MM.1S (cell line): ENCODE measurements at regions not wholly inside any gene's neighbourhood (a gene's known extent, or its start where the extent isn't known, plus 50 kb on each side); places are given as distances from the start of the nearest gene placed in this dataset.

ENCODE experiments used
- DNase-seq: peaks from one replicate; pipeline ENCODE4 v3.0.0-alpha.2; 2015
- H2AFZ ChIP-seq: fragments of 300-600 bp; sonication (generic); 2 replicates; pipeline ENCODE4 v1.6.0; 2016; ENCODE audit warnings: antibody characterized with exemption, low read length
- H3F3A ChIP-seq: fragments of 300-600 bp; sonication (generic); 2 replicates; pipeline ENCODE4 v1.6.1; 2016; ENCODE audit warnings: mild to moderate bottlenecking, antibody characterized with exemption, low read length, moderate library complexity, mixed read lengths; ENCODE audit not compliant: insufficient read depth
- H3K27ac ChIP-seq: fragments of 300-600 bp; sonication (generic); 2 replicates; pipeline ENCODE4 v1.5.1; 2016; ENCODE audit warnings: mild to moderate bottlenecking, low read length
- H3K27me3 ChIP-seq: fragments of 300-600 bp; sonication (generic); replicated peaks from 2 replicates; pipeline ENCODE4 v1.6.0; 2016; ENCODE audit warnings: low read length; ENCODE audit not compliant: insufficient read depth
- H3K36me3 ChIP-seq: fragments of 300-600 bp; sonication (generic); replicated peaks from 2 replicates; pipeline ENCODE4 v1.6.1; 2016; ENCODE audit warnings: mild to moderate bottlenecking, low read length, mixed read lengths; ENCODE audit not compliant: insufficient read depth
- H3K4me1 ChIP-seq: fragments of 300-600 bp; sonication (generic); 2 replicates; pipeline ENCODE4 v1.6.1; 2016; ENCODE audit warnings: low read length, mixed read lengths
- H3K4me2 ChIP-seq: fragments of 300-600 bp; sonication (generic); 2 replicates; pipeline ENCODE4 v1.6.0; 2016; ENCODE audit warnings: low read depth, low read length
- H3K4me3 ChIP-seq: fragments of 300-600 bp; sonication (generic); 2 replicates; pipeline ENCODE4 v1.5.1; 2016; ENCODE audit warnings: low read length, mixed read lengths
- H3K79me2 ChIP-seq: fragments of 300-600 bp; sonication (generic); 2 replicates; pipeline ENCODE4 v1.6.1; 2016; ENCODE audit warnings: mixed run types, low read length, mixed read lengths
- H3K9ac ChIP-seq: fragments of 300-600 bp; sonication (generic); 2 replicates; pipeline ENCODE4 v1.6.1; 2016; ENCODE audit warnings: low read length, mixed read lengths
- H3K9me2 ChIP-seq: fragments of 300-600 bp; sonication (generic); replicated peaks from 2 replicates; pipeline ENCODE4 v1.6.1; 2016; ENCODE audit warnings: mild to moderate bottlenecking, low read length, mixed read lengths; ENCODE audit not compliant: insufficient read depth
- H3K9me3 ChIP-seq: fragments of 300-600 bp; sonication (generic); replicated peaks from 2 replicates; pipeline ENCODE4 v1.6.1; 2016; ENCODE audit warnings: mild to moderate bottlenecking, low read length, mixed read lengths; ENCODE audit not compliant: insufficient read depth
- H4K20me1 ChIP-seq: fragments of 300-600 bp; sonication (generic); 2 replicates; pipeline ENCODE4 v1.6.1; 2016; ENCODE audit warnings: mild to moderate bottlenecking, low read length, moderate library complexity, mixed read lengths; ENCODE audit not compliant: insufficient read depth
- EZH2 ChIP-seq: fragments of 300-600 bp; sonication (generic); optimal IDR thresholded peaks from 2 replicates; pipeline ENCODE3; 2017; ENCODE audit warnings: low read depth, mild to moderate bottlenecking, antibody characterized with exemption, low read length, mixed read lengths
- EZH2phosphoT487 ChIP-seq: fragments of 300-600 bp; sonication (generic); IDR thresholded peaks from 2 replicates; pipeline ENCODE4 v1.6.1; 2018; ENCODE audit warnings: antibody characterized with exemption, low read length
- TF ChIP-seq, protein P1 (sequence below): fragments of 300-600 bp; sonication (generic); IDR thresholded peaks from 2 replicates; pipeline ENCODE4 v1.5.1; 2016; ENCODE audit warnings: antibody characterized with exemption, low read length, mixed read lengths

- Histone ChIP-seq H3K9me2 (no peaks in the 10 kb centered on the region), H3K4me2 (no peak overlapping the region), H3K36me3 (no peaks in the 10 kb centered on the region), H3K79me2 (no peaks in the 10 kb centered on the region), H3K9ac (no peak overlapping the region), H3F3A (no peaks in the 10 kb centered on the region), H3K9me3 (no peaks in the 10 kb centered on the region), H3K27me3 (no peaks in the 10 kb centered on the region), H2AFZ (no peak overlapping the region), H3K4me1 (no peaks in the 10 kb centered on the region), H3K27ac (no peak overlapping the region), H4K20me1 (no peaks in the 10 kb centered on the region), H3K4me3 (no peak overlapping the region)
- peak; percentile 7 for DNase-seq
- TF ChIP-seq EZH2: no peak
- no peak for TF ChIP-seq EZH2phosphoT487
- TF ChIP-seq, protein P1, sequence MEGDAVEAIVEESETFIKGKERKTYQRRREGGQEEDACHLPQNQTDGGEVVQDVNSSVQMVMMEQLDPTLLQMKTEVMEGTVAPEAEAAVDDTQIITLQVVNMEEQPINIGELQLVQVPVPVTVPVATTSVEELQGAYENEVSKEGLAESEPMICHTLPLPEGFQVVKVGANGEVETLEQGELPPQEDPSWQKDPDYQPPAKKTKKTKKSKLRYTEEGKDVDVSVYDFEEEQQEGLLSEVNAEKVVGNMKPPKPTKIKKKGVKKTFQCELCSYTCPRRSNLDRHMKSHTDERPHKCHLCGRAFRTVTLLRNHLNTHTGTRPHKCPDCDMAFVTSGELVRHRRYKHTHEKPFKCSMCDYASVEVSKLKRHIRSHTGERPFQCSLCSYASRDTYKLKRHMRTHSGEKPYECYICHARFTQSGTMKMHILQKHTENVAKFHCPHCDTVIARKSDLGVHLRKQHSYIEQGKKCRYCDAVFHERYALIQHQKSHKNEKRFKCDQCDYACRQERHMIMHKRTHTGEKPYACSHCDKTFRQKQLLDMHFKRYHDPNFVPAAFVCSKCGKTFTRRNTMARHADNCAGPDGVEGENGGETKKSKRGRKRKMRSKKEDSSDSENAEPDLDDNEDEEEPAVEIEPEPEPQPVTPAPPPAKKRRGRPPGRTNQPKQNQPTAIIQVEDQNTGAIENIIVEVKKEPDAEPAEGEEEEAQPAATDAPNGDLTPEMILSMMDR: no peak
These were observed 138.7 kb upstream of the MYLIP start for GRCh38 chr6:15990179-15990578.

DNA sequence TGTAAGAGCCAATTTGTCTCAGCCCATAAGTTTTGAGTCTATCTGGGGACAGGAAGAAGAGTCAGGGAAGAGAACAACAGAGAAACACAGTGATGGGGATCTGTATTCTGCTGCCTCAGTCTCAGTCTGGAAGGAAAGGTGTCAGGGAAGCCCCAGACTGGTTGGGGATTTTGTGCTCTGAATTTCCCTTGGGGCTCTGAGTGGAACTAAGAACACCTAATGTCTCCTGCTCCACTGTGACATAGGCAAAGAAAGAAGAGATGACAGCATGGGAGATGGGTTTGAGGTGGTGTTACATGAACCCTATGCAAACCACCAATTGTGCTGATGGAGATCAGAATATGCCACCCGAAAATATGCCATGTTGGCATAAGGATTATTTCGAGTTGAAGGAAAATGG, 139.5 kb upstream of the MYLIP start:
- Histone ChIP-seq H3K4me1 (no peaks in the 10 kb centered on the region), H3K9me2 (no peaks in the 10 kb centered on the region), H3K9ac (no peak overlapping the region), H3K9me3 (no peaks in the 10 kb centered on the region), H3K4me3 (no peak overlapping the region), H3K36me3 (no peaks in the 10 kb centered on the region), H3K4me2 (no peak overlapping the region), H3K27ac (no peak overlapping the region), H2AFZ (no peak overlapping the region), H3K27me3 (no peaks in the 10 kb centered on the region), H3F3A (no peaks in the 10 kb centered on the region), H3K79me2 (no peaks in the 10 kb centered on the region), H4K20me1 (no peaks in the 10 kb centered on the region)
- no peak for DNase-seq
- no peak for TF ChIP-seq EZH2phosphoT487

GRCh38 chr6:15987569-15987968, 141.3 kb upstream of the MYLIP start:
- no peaks in the 10 kb centered on the region for H3F3A ChIP-seq
- no peaks in the 10 kb centered on the region for H3K4me1 ChIP-seq
- H3K27ac ChIP-seq: no peak overlapping the region
- TF ChIP-seq EZH2 (no peak), EZH2phosphoT487 (no peak)
- TF ChIP-seq, protein P1: no peak
- H2AFZ ChIP-seq: no peak overlapping the region
- no peak overlapping the region for H3K4me2 ChIP-seq
- H3K4me3 ChIP-seq: no peak overlapping the region
- H3K27me3 ChIP-seq: no peaks in the 10 kb centered on the region
- H4K20me1 ChIP-seq: no peaks in the 10 kb centered on the region
- H3K9me3 ChIP-seq: no peaks in the 10 kb centered on the region
- H3K9ac ChIP-seq: no peak overlapping the region
- no peaks in the 10 kb centered on the region for H3K9me2 ChIP-seq
- DNase-seq: no peak
- H3K79me2 ChIP-seq: no peaks in the 10 kb centered on the region
- no peaks in the 10 kb centered on the region for H3K36me3 ChIP-seq

GRCh38 chr6:15986027-15986629, 142.8 kb upstream of the MYLIP start:
- Histone ChIP-seq H3K79me2 (no peaks in the 10 kb centered on the region), H3K4me1 (no peaks in the 10 kb centered on the region), H3K9ac (no peak overlapping the region), H2AFZ (no peak overlapping the region), H3K27me3 (no peaks in the 10 kb centered on the region), H4K20me1 (no peaks in the 10 kb centered on the region), H3K36me3 (no peaks in the 10 kb centered on the region), H3K4me2 (no peak overlapping the region), H3K27ac (no peak overlapping the region), H3K4me3 (no peak overlapping the region), H3F3A (no peaks in the 10 kb centered on the region), H3K9me2 (no peaks in the 10 kb centered on the region), H3K9me3 (no peaks in the 10 kb centered on the region)
- DNase-seq: no peak
- TF ChIP-seq EZH2phosphoT487 (no peak), EZH2 (no peak)
- TF ChIP-seq, protein P1: no peak
